ENCODE measurements at regions not wholly inside any gene's neighbourhood (a gene's known extent, or its start where the extent isn't known, plus 50 kb on each side); places are given as distances from the start of the nearest gene placed in this dataset.

DNA sequence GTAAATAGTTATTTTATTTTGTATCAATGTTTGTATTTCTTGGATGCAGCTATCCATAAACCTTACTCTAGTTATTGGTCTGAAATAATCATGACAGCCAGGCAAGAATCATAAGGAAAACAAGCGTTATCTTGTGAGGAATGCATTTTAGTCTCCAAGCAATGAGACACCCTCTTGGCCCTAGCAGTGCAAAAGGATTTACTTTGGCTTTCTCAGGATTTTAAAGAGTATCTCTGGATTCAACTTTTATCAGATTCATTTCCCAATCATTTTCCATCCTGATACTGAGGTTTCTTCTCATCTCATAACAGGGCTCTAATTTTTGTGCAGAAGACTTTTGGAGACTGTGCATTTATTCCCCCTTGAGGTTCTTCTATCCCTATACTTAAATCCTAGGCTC lies 480.8 kb downstream of the TMX3 start:
- no peak for FAIRE-seq
- TF ChIP-seq, protein P1, sequence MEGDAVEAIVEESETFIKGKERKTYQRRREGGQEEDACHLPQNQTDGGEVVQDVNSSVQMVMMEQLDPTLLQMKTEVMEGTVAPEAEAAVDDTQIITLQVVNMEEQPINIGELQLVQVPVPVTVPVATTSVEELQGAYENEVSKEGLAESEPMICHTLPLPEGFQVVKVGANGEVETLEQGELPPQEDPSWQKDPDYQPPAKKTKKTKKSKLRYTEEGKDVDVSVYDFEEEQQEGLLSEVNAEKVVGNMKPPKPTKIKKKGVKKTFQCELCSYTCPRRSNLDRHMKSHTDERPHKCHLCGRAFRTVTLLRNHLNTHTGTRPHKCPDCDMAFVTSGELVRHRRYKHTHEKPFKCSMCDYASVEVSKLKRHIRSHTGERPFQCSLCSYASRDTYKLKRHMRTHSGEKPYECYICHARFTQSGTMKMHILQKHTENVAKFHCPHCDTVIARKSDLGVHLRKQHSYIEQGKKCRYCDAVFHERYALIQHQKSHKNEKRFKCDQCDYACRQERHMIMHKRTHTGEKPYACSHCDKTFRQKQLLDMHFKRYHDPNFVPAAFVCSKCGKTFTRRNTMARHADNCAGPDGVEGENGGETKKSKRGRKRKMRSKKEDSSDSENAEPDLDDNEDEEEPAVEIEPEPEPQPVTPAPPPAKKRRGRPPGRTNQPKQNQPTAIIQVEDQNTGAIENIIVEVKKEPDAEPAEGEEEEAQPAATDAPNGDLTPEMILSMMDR (IDR thresholded peaks at IDR 0.05; ENCODE audit: insufficient read depth, missing control alignments) = no peak
- DNase-seq (ENCODE audit: insufficient read length, low spot score) = no peak

DNA sequence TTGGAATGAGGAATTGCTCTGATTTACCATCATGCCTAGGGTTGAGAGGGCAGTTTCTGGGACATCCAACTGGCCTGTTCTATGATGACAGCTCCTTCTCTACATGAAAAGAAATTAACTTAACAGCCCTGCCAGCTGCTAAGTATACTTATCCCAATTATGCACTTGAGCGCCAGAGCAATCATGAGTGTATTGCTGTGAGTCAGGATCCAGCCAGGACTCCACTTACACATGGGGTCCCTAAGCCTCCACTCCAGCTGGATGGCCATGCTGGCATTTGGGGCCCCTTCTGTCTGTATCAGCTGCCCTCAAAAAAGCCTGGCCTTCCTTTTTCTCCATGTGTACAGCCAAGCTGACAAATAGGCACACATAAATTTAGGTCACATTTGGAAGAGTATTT lies 481.9 kb downstream of the TMX3 start:
- no peak for DNase-seq (ENCODE audit: insufficient read length, low spot score)
- TF ChIP-seq, protein P1 (IDR thresholded peaks at IDR 0.05; ENCODE audit: insufficient read depth, missing control alignments) = no peak
- FAIRE-seq = no peak

DNA sequence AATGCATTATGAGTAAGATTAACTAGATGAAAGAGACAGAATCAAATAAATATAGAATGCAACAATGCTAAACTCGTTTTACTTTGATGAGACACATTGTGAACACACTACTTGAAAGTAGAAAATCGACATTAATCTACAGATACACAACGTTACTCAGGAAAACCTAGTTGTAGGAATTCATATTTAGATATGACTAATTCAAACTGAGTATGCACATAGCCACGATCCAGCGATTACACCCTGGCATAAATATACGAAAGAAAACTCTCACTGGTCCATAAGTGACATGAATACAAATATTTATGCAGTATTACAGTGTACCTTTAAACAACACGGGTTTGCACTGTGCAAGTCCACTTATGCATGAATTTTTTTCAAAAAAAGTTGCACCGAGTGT lies 485.6 kb downstream of the TMX3 start:
- no peak for DNase-seq (ENCODE audit: insufficient read length, low spot score)
- TF ChIP-seq, protein P1 (IDR thresholded peaks at IDR 0.05; ENCODE audit: insufficient read depth, missing control alignments) = no peak
- peak; percentile 99 for FAIRE-seq

DNA sequence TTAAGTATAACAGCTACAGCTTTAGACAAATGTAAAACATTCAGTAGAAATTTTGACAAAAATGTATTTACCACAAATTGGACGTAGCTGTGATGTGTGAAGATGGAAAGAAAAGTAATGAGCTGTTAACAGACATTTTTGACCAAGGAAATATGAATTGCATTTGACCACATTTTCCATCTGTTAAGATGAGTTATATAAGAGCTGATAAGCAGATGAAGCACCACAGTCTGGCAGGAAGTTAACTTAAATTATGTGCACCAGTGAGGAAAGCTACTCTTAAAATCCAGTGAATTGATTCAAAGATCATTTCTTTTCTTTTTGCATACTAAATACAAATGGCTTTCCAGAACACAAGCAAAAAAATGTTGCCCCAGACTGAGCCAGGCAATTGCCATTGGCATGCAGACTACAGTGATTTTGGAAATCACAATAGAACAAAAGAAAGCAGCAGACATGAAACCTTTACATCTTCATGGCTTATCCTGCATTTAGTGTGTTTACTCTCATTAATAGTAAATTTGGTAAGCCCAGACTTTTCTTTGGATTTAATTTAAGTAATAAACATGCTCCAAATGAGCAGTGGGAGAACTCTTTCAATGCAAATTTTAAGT lies 493.7 kb downstream of the TMX3 start:
- peak; percentile 99 for FAIRE-seq
- TF ChIP-seq, protein P1 (IDR thresholded peaks at IDR 0.05; ENCODE audit: insufficient read depth, missing control alignments) = no peak
- no peak for DNase-seq (ENCODE audit: insufficient read length, low spot score)

DNA sequence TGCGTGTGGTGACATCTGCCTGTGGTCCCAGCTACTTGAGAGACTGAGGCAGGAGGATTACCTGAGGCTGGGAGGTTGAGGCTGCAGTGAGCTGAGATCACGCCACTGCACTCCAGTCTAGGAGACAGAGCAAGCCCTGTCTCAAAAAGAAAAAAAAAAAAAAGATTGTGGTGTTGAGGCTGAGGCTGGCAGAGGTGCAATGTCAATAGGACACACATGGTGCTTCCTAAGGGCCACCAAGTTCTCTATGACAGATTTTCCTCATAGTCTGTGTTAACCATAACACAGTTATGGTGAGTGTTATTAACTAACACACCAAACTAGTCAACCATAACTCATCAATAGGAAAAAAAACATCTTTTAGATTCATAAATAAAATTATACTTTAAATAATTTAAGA lies 494.4 kb downstream of the TMX3 start:
- no peak for DNase-seq (ENCODE audit: insufficient read length, low spot score)
- TF ChIP-seq, protein P1 (IDR thresholded peaks at IDR 0.05; ENCODE audit: insufficient read depth, missing control alignments) = no peak
- FAIRE-seq = no peak

DNA sequence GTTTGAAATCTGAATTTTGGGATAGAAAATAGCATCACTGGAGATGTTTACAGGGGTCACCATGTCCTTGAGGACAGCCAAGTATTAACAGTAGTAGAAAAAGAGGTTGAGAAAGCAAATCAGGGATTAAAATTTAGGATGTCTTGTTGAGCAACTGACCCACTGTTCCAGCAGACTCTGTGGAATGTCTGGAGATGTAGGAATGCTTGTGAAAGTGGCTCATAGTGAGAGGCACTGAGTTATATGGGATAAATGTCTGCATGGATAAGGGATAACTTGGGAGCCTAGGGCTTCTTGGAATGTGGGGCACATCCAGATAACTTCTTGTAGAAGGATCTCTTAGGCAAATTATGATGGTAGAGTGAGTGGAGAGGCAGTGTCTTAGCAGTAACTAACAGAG lies 495.0 kb downstream of the TMX3 start:
- DNase-seq (ENCODE audit: insufficient read length, low spot score) = no peak
- FAIRE-seq = peak; percentile 94
- TF ChIP-seq, protein P1 (IDR thresholded peaks at IDR 0.05; ENCODE audit: insufficient read depth, missing control alignments) = no peak

DNA sequence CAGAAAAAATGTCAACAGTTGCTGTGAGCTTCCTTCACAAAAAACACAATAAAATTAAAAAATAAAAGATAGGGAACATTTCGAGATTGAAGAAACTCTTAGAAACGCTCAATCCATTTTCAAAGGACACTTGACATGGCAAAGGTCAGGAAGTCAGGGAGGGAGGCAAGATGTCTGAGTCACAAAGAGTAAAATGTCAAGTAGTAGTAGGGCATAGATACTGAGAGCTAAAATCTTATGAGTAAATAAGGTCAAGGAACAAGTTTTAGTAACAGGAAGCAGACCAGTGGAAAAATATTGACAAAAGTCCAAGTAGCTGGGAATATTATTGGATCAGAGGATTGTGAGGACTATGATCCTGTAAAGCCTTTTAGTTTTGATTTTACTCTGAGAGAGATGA lies 495.6 kb downstream of the TMX3 start:
- DNase-seq (ENCODE audit: insufficient read length, low spot score) (no peak), FAIRE-seq (peak; percentile 78)
- TF ChIP-seq, protein P1 (IDR thresholded peaks at IDR 0.05; ENCODE audit: insufficient read depth, missing control alignments) = no peak

All from D721Med (cell line).